Adrenal gland (tissue), 9 donors: ENCODE measurements at regions not wholly inside any gene's neighbourhood (a gene's known extent, or its start where the extent isn't known, plus 50 kb on each side); places are given as distances from the start of the nearest gene placed in this dataset.

Source experiments
- DNase-seq, 7 donors: peaks; one replicate each; pipeline ENCODE4 v3.0.0-alpha.2; 2019 to 2020
- H3K27ac ChIP-seq, 5 donors: fragments of 200-600 bp; sonication (generic) in 4 of 5; 1 replicate in 3 of 5; 2 replicates in 2 of 5; pipeline versions ENCODE4 v1.5.1 to v1.8.0; 2016 to 2020; ENCODE audit warnings: mild to moderate bottlenecking in 1 of 5
- H3K27me3 ChIP-seq: fragments of 200-600 bp; 2 replicates; pipeline ENCODE4 v1.8.0; 2021
- H3K36me3 ChIP-seq, 2 donors: fragments of 200-600 bp; replicated peaks in 1 of 2; 1 replicate in 1 of 2; 2 replicates in 1 of 2; pipeline versions ENCODE4 v1.5.1 to v1.8.0; 2018 to 2022
- H3K4me1 ChIP-seq, 2 donors: fragments of 200-600 bp; replicated peaks in 1 of 2; 1 replicate in 1 of 2; 2 replicates in 1 of 2; pipeline versions ENCODE4 v1.5.1 to v1.8.0; 2018 to 2021
- H3K4me3 ChIP-seq, 4 donors: fragments of 200-600 bp; sonication (generic) in 3 of 4; one replicate each; pipeline ENCODE4 v1.5.1; 2016 to 2018
- H3K9me3 ChIP-seq, 3 donors: fragments of 200-600 bp; sonication (generic) in 1 of 3; replicated peaks in 1 of 3; 1 replicate in 2 of 3; 2 replicates in 1 of 3; pipeline versions ENCODE4 v1.5.1 to v1.8.0; 2016 to 2021
- CTCF ChIP-seq, 6 experiments: fragments of 450-650 bp in 4 of 6; fragments of 200-600 bp in 2 of 6; sonication (generic) in 1 of 6; IDR thresholded peaks; 1 replicate in 5 of 6; 2 replicates in 1 of 6; pipeline versions ENCODE4 v1.5.1 to v1.8.0; 2016 to 2021; ENCODE audit warnings: antibody characterized with exemption in 6 of 6, mild to moderate bottlenecking in 2 of 6, moderate library complexity in 1 of 6
- POLR2A ChIP-seq, 2 donors: fragments of 450-650 bp; IDR thresholded peaks; one replicate each; pipeline ENCODE4 v1.6.1; 2017; ENCODE audit warnings: antibody characterized with exemption in 2 of 2, mild to moderate bottlenecking in 2 of 2, moderate library complexity in 1 of 2
- WGBS, 4 donors: extraction: QIAGEN DNeasy Blood & Tissue Kit in 2 of 4; methylation state at CpG; one replicate each; pipeline versions ENCODE4 v1.1.5 to v1.1.7; 2013 to 2017; 5-methylcytosine and 5-hydroxymethylcytosine counted together
- intact Hi-C, 2 donors: fragments of 100-400 bp; cut with DNase I; formaldehyde crosslinking; loops; one replicate each; pipeline versions ENCODE4 v1.14.1 to v1.15.0; 2022 to 2023
- donor health status: healthy with polysubstance abuse.
- donor health status: Bipolar disorder and iron deficiency.
- donor health status: DM: yes; HTN: yes; CAD: no.
- donor health status: DM: no; HTN: no; CAD: no.
- donor health status: DM: no; HTN: no; CAD: no.

GRCh38 chr18:30713299-30713698 is 329.2 kb downstream of the DSC3 start:
- Histone ChIP-seq H3K9me3 (no peaks in the 10 kb centered on the region), H3K4me3 (no peak overlapping the region), H3K27ac (no peak overlapping the region), H3K27me3 (no peaks in the 10 kb centered on the region), H3K4me1 (no peaks in the 10 kb centered on the region), H3K36me3 (no peaks in the 10 kb centered on the region)
- WGBS, 4 donors, result 70 to 73% (median 72%) methylated on average over 2 of the region's 2 CpGs
- TF ChIP-seq CTCF (IDR thresholded peaks at IDR 0.05) (no peak), POLR2A (IDR thresholded peaks at IDR 0.05) (no peak)
- DNase-seq, result no peak
- intact Hi-C loops, result no loop called here

- H3K9me3 ChIP-seq, result no peaks in the 10 kb centered on the region
- WGBS, 4 donors, result 61 to 71% (median 66%) methylated on average over 3 of the region's 3 CpGs
- no peak for DNase-seq
- H3K27ac ChIP-seq, result no peak overlapping the region
- no peaks in the 10 kb centered on the region for H3K27me3 ChIP-seq
- H3K36me3 ChIP-seq, result no peaks in the 10 kb centered on the region
- no peak overlapping the region for H3K4me3 ChIP-seq
- TF ChIP-seq POLR2A (IDR thresholded peaks at IDR 0.05) (no peak), CTCF (IDR thresholded peaks at IDR 0.05) (no peak)
- no peaks in the 10 kb centered on the region for H3K4me1 ChIP-seq
- intact Hi-C loops, result no loop called here
Measured at GRCh38 chr18:30712383-30712782, 330.2 kb downstream of the DSC3 start.

GRCh38 chr18:30709595-30709994 is 332.9 kb downstream of the DSC3 start:
- H3K36me3 ChIP-seq, result no peaks in the 10 kb centered on the region
- no peaks in the 10 kb centered on the region for H3K27me3 ChIP-seq
- no peaks in the 10 kb centered on the region for H3K9me3 ChIP-seq
- DNase-seq, result no peak
- WGBS, 4 donors, result 27 to 43% (median 36%) methylated on average over 1 of the region's 1 CpG
- intact Hi-C loops, result no loop called here
- H3K4me1 ChIP-seq, result no peaks in the 10 kb centered on the region
- no peak overlapping the region for H3K4me3 ChIP-seq
- no peak for TF ChIP-seq POLR2A (IDR thresholded peaks at IDR 0.05)
- no peak for TF ChIP-seq CTCF (IDR thresholded peaks at IDR 0.05)
- no peak overlapping the region for H3K27ac ChIP-seq

- H3K36me3 ChIP-seq, result no peaks in the 10 kb centered on the region
- TF ChIP-seq CTCF (IDR thresholded peaks at IDR 0.05) (no peak), POLR2A (IDR thresholded peaks at IDR 0.05) (no peak)
- no peak overlapping the region for H3K4me3 ChIP-seq
- no peaks in the 10 kb centered on the region for H3K27me3 ChIP-seq
- no peak for DNase-seq
- no peaks in the 10 kb centered on the region for H3K4me1 ChIP-seq
- H3K9me3 ChIP-seq, result no peaks in the 10 kb centered on the region
- H3K27ac ChIP-seq, result no peak overlapping the region
- 39 to 53% (median 47%) methylated on average over 4 of the region's 4 CpGs for WGBS, 4 donors
- intact Hi-C loops, result no loop called here
Measured at GRCh38 chr18:30705943-30706342, 336.6 kb downstream of the DSC3 start.
